GM19324 (cell line): ENCODE measurements at regions not wholly inside any gene's neighbourhood (a gene's known extent, or its start where the extent isn't known, plus 50 kb on each side); places are given as distances from the start of the nearest gene placed in this dataset.
"Not testable (repeated sequence)": the region's sequence is repeated elsewhere in the genome, so short reads cannot be mapped to it uniquely, and the experiment has no call there.

Experiments
- ATAC-seq: cut with Tn5 transposase; IDR thresholded peaks from one replicate; pipeline ENCODE4 v1.9.1; 2021; ENCODE audit warnings: mild to moderate bottlenecking, moderate library complexity; ENCODE audit not compliant: unreplicated experiment, low FRiP score

GRCh38 chr4:54863571-54864255, 206.0 kb downstream of the KIT start:
- no peak for ATAC-seq

- ATAC-seq: no peak
Observed at GRCh38 chr4:54861201-54861600, 203.4 kb downstream of the KIT start.

- ATAC-seq: no peak
Observed at GRCh38 chr4:54855191-54855854, 197.6 kb downstream of the KIT start.

GRCh38 chr4:54852602-54853001, 194.8 kb downstream of the KIT start:
- no peak for ATAC-seq

GRCh38 chr4:54852054-54852453, 194.3 kb downstream of the KIT start:
- ATAC-seq: no peak

- no peak for ATAC-seq
Observed at GRCh38 chr4:54844911-54845310, 187.2 kb downstream of the KIT start.

GRCh38 chr4:54843946-54844345, 186.2 kb downstream of the KIT start:
- peak; percentile 52 for ATAC-seq

- ATAC-seq: no peak
Observed at GRCh38 chr4:54843106-54843505, 185.3 kb downstream of the KIT start.

GRCh38 chr4:54842656-54843055, 184.9 kb downstream of the KIT start:
- no peak for ATAC-seq

- no peak for ATAC-seq
Observed at GRCh38 chr4:54842226-54842625, 184.5 kb downstream of the KIT start.

GRCh38 chr4:54840992-54841768, 183.4 kb downstream of the KIT start:
- ATAC-seq: no peak

GRCh38 chr4:54840430-54840829, 182.7 kb downstream of the KIT start:
- no peak for ATAC-seq

- no peak for ATAC-seq
Observed at GRCh38 chr4:54838301-54838700, 180.5 kb downstream of the KIT start.

- ATAC-seq: no peak
Observed at GRCh38 chr4:54837576-54838140, 179.9 kb downstream of the KIT start.

- not testable (repeated sequence) for ATAC-seq
Observed at GRCh38 chr4:54828361-54828760, 170.6 kb downstream of the KIT start.

- ATAC-seq: no peak
Observed at GRCh38 chr4:54823616-54824015, 165.9 kb downstream of the KIT start.

- no peak for ATAC-seq
Observed at GRCh38 chr4:54819034-54819433, 161.3 kb downstream of the KIT start.

GRCh38 chr4:54818481-54818880, 160.7 kb downstream of the KIT start:
- no peak for ATAC-seq

GRCh38 chr4:54813674-54814073, 155.9 kb downstream of the KIT start:
- ATAC-seq: no peak

GRCh38 chr4:54806351-54806750, 148.6 kb downstream of the KIT start:
- ATAC-seq: no peak

GRCh38 chr4:54802336-54802735, 144.6 kb downstream of the KIT start:
- no peak for ATAC-seq
